Activated T-helper 2 cell treated with anti-CD3 and anti-CD28 coated beads, Interferon-gamma antibody, Interleukin-2, Interleukin-4, amounts not matched to agents 10 μg/mL and 5 μg/mL and 100 μg/mL, durations not matched to agents 14 hours and 24 hours and 36 hours (primary cell): ENCODE measurements at regions not wholly inside any gene's neighbourhood (a gene's known extent, or its start where the extent isn't known, plus 50 kb on each side); places are given as distances from the start of the nearest gene placed in this dataset.

Experiments used
- DNase-seq: peaks from one replicate; pipeline ENCODE4 v3.0.0; 2021; ENCODE audit warnings: low spot score
- H3K27ac Mint-ChIP-seq: one replicate; pipeline ENCODE4 v1.8.0; 2021; ENCODE audit warnings: mixed read lengths
- H3K27me3 Mint-ChIP-seq: one replicate; pipeline ENCODE4 v1.8.0; 2021; ENCODE audit warnings: low read depth, mixed read lengths
- H3K36me3 Mint-ChIP-seq: one replicate; pipeline ENCODE4 v1.8.0; 2021; ENCODE audit warnings: low read depth, mixed read lengths
- H3K4me1 Mint-ChIP-seq: one replicate; pipeline ENCODE4 v1.8.0; 2021; ENCODE audit warnings: low read depth, mixed read lengths
- H3K4me3 Mint-ChIP-seq: one replicate; pipeline ENCODE4 v1.8.0; 2021; ENCODE audit warnings: low read depth, mild to moderate bottlenecking, moderate library complexity, mixed read lengths
- H3K9me3 Mint-ChIP-seq: one replicate; pipeline ENCODE4 v1.8.0; 2021; ENCODE audit warnings: mixed read lengths
- intact Hi-C: fragments of 100-400 bp; cut with micrococcal nuclease; formaldehyde crosslinking; loops from one replicate; pipeline ENCODE4 v1.15.1; 2023

GRCh38 chr3:5384557-5385236 lies 197.2 kb downstream of the EDEM1 start:
- intact Hi-C loops, result no loop called here
- no peak overlapping the region for H3K4me3 Mint-ChIP-seq
- no peaks in the 10 kb centered on the region for H3K36me3 Mint-ChIP-seq
- no peaks in the 10 kb centered on the region for H3K9me3 Mint-ChIP-seq
- DNase-seq, result no peak
- no peak overlapping the region for H3K27ac Mint-ChIP-seq
- H3K27me3 Mint-ChIP-seq, result peaks cover 1% of the 10 kb centered on the region
- no peaks in the 10 kb centered on the region for H3K4me1 Mint-ChIP-seq

- Mint-ChIP-seq H3K4me3 (no peak overlapping the region), H3K27ac (no peak overlapping the region), H3K4me1 (no peaks in the 10 kb centered on the region), H3K36me3 (no peaks in the 10 kb centered on the region), H3K27me3 (peaks cover 1% of the 10 kb centered on the region), H3K9me3 (no peaks in the 10 kb centered on the region)
- no peak for DNase-seq
- intact Hi-C loops, result no loop called here
These were observed 200.6 kb downstream of the EDEM1 start for GRCh38 chr3:5388091-5388490.

GRCh38 chr3:5389057-5389456 lies 201.6 kb downstream of the EDEM1 start:
- H3K36me3 Mint-ChIP-seq, result no peaks in the 10 kb centered on the region
- DNase-seq, result no peak
- H3K4me1 Mint-ChIP-seq, result no peaks in the 10 kb centered on the region
- peaks cover 1% of the 10 kb centered on the region for H3K27me3 Mint-ChIP-seq
- H3K4me3 Mint-ChIP-seq, result no peak overlapping the region
- no peak overlapping the region for H3K27ac Mint-ChIP-seq
- H3K9me3 Mint-ChIP-seq, result no peaks in the 10 kb centered on the region
- intact Hi-C loops, result no loop called here

- no peaks in the 10 kb centered on the region for H3K9me3 Mint-ChIP-seq
- H3K36me3 Mint-ChIP-seq, result no peaks in the 10 kb centered on the region
- DNase-seq, result no peak
- H3K4me1 Mint-ChIP-seq, result no peaks in the 10 kb centered on the region
- peaks cover 1% of the 10 kb centered on the region for H3K27me3 Mint-ChIP-seq
- intact Hi-C loops, result no loop called here
- H3K4me3 Mint-ChIP-seq, result no peak overlapping the region
- no peak overlapping the region for H3K27ac Mint-ChIP-seq
These were observed 202.7 kb downstream of the EDEM1 start for GRCh38 chr3:5390221-5390620.

GRCh38 chr3:5390936-5391625 lies 203.6 kb downstream of the EDEM1 start:
- H3K27ac Mint-ChIP-seq, result no peak overlapping the region
- H3K36me3 Mint-ChIP-seq, result no peaks in the 10 kb centered on the region
- DNase-seq, result no peak
- H3K9me3 Mint-ChIP-seq, result no peaks in the 10 kb centered on the region
- intact Hi-C loops, result no loop called here
- H3K4me1 Mint-ChIP-seq, result no peaks in the 10 kb centered on the region
- no peak overlapping the region for H3K4me3 Mint-ChIP-seq
- peaks cover 1% of the 10 kb centered on the region for H3K27me3 Mint-ChIP-seq

- H3K27me3 Mint-ChIP-seq, result peaks cover 2% of the 10 kb centered on the region
- no peaks in the 10 kb centered on the region for H3K36me3 Mint-ChIP-seq
These were observed 213.5 kb downstream of the EDEM1 start for GRCh38 chr3:5401002-5401401.

GRCh38 chr3:5404718-5405117 lies 217.2 kb downstream of the EDEM1 start:
- DNase-seq, result no peak
- Mint-ChIP-seq H3K9me3 (no peaks in the 10 kb centered on the region), H3K4me3 (no peak overlapping the region), H3K36me3 (no peaks in the 10 kb centered on the region), H3K27ac (no peak overlapping the region), H3K4me1 (no peaks in the 10 kb centered on the region), H3K27me3 (peaks cover 2% of the 10 kb centered on the region)
- intact Hi-C loops, result no loop called here

More at GRCh38 chr3:5401002-5401401, 213.5 kb downstream of the EDEM1 start:
- Mint-ChIP-seq H3K27ac (no peak overlapping the region), H3K9me3 (no peaks in the 10 kb centered on the region), H3K4me3 (no peak overlapping the region), H3K4me1 (no peaks in the 10 kb centered on the region)
- intact Hi-C loops, result no loop called here
- DNase-seq, result no peak

- Mint-ChIP-seq H3K36me3 (no peaks in the 10 kb centered on the region), H3K27me3 (no peaks in the 10 kb centered on the region), H3K4me1 (no peaks in the 10 kb centered on the region), H3K9me3 (no peaks in the 10 kb centered on the region), H3K4me3 (no peak overlapping the region), H3K27ac (no peak overlapping the region)
- intact Hi-C loops, result no loop called here
- DNase-seq, result no peak
These were observed 224.3 kb downstream of the EDEM1 start for GRCh38 chr3:5411786-5412185.

GRCh38 chr3:5423076-5423475 lies 235.6 kb downstream of the EDEM1 start:
- Mint-ChIP-seq H3K27me3 (peaks cover 4% of the 10 kb centered on the region), H3K4me3 (no peak overlapping the region), H3K4me1 (peaks cover 2% of the 10 kb centered on the region), H3K9me3 (no peaks in the 10 kb centered on the region), H3K27ac (no peak overlapping the region), H3K36me3 (no peaks in the 10 kb centered on the region)
- intact Hi-C loops, result loop anchor here (10.0 kb wide), 2 partner anchors 118 to 1372 kb away; no protein-coding TSS in a partner anchor
- DNase-seq, result no peak

- Mint-ChIP-seq H3K9me3 (no peaks in the 10 kb centered on the region), H3K27ac (no peak overlapping the region), H3K4me1 (peaks cover 2% of the 10 kb centered on the region), H3K4me3 (no peak overlapping the region), H3K36me3 (no peaks in the 10 kb centered on the region), H3K27me3 (peaks cover 4% of the 10 kb centered on the region)
- DNase-seq, result no peak
- intact Hi-C loops, result loop anchor here (10.0 kb wide), 2 partner anchors 119 to 1371 kb away; no protein-coding TSS in a partner anchor
These were observed 236.0 kb downstream of the EDEM1 start for GRCh38 chr3:5423523-5423922.

GRCh38 chr3:5425371-5425770 lies 237.9 kb downstream of the EDEM1 start:
- peaks cover 2% of the 10 kb centered on the region for H3K4me1 Mint-ChIP-seq
- H3K4me3 Mint-ChIP-seq, result no peak overlapping the region
- no peak overlapping the region for H3K27ac Mint-ChIP-seq
- DNase-seq, result no peak
- intact Hi-C loops, result loop anchor here (10.0 kb wide), 2 partner anchors 121 to 1369 kb away; no protein-coding TSS in a partner anchor
- peaks cover 4% of the 10 kb centered on the region for H3K27me3 Mint-ChIP-seq
- H3K9me3 Mint-ChIP-seq, result no peaks in the 10 kb centered on the region
- H3K36me3 Mint-ChIP-seq, result no peaks in the 10 kb centered on the region

- Mint-ChIP-seq H3K4me1 (peaks cover 2% of the 10 kb centered on the region), H3K9me3 (no peaks in the 10 kb centered on the region), H3K36me3 (no peaks in the 10 kb centered on the region), H3K27ac (no peak overlapping the region), H3K4me3 (no peak overlapping the region), H3K27me3 (peaks cover 7% of the 10 kb centered on the region)
- peak; percentile 28 for DNase-seq
- intact Hi-C loops, result loop anchor here (10.0 kb wide), 2 partner anchors 121 to 1369 kb away; no protein-coding TSS in a partner anchor
These were observed 238.8 kb downstream of the EDEM1 start for GRCh38 chr3:5426094-5426883.
